Upper lobe of left lung (tissue), 4 donors: ENCODE measurements at regions not wholly inside any gene's neighbourhood (a gene's known extent, or its start where the extent isn't known, plus 50 kb on each side); places are given as distances from the start of the nearest gene placed in this dataset.

Source experiments
- POLR2A ChIP-seq, 4 donors: fragments of 450-650 bp; IDR thresholded peaks; one replicate each; pipeline ENCODE4 v1.5.1; 2016 to 2017; ENCODE audit warnings: antibody characterized with exemption in 4 of 4, mild to moderate bottlenecking in 2 of 4
- TF ChIP-seq, protein P1 (sequence below), 6 experiments: fragments of 450-650 bp in 4 of 6; fragments of 200-600 bp in 2 of 6; sonication (generic) in 2 of 6; IDR thresholded peaks; one replicate each; pipeline ENCODE4 v1.5.1; 2016 to 2019; ENCODE audit warnings: antibody characterized with exemption in 6 of 6

DNA sequence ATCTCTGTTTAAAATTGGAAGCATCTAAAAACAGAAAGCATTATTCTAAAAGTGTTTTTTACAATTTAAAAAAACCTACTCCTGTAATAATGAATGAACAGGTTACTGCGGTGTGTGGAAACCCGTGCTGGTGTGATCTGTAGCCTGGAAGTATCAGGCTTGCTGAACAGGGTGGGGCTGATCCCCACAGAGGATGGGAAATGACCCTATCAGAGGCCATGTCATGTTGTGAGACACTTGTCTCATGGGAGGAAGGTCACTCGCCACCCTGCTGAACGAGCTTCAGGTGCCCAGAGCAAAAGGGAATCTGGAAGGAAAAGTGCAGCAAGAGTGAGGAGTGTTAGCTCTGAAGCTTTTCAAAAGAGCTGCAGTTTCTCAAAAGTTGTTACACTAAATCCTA, 320.7 kb downstream of the RRAGC start:
- TF ChIP-seq, protein P1, sequence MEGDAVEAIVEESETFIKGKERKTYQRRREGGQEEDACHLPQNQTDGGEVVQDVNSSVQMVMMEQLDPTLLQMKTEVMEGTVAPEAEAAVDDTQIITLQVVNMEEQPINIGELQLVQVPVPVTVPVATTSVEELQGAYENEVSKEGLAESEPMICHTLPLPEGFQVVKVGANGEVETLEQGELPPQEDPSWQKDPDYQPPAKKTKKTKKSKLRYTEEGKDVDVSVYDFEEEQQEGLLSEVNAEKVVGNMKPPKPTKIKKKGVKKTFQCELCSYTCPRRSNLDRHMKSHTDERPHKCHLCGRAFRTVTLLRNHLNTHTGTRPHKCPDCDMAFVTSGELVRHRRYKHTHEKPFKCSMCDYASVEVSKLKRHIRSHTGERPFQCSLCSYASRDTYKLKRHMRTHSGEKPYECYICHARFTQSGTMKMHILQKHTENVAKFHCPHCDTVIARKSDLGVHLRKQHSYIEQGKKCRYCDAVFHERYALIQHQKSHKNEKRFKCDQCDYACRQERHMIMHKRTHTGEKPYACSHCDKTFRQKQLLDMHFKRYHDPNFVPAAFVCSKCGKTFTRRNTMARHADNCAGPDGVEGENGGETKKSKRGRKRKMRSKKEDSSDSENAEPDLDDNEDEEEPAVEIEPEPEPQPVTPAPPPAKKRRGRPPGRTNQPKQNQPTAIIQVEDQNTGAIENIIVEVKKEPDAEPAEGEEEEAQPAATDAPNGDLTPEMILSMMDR (IDR thresholded peaks at IDR 0.05): no peak
- TF ChIP-seq POLR2A (IDR thresholded peaks at IDR 0.05): no peak
